ENCODE measurements at regions not wholly inside any gene's neighbourhood (a gene's known extent, or its start where the extent isn't known, plus 50 kb on each side); places are given as distances from the start of the nearest gene placed in this dataset.

- no peak for TF ChIP-seq CTCF (IDR thresholded peaks at IDR 0.05 in 2 of 3, conservative IDR thresholded peaks at IDR 0.05 in 1 of 3; ENCODE audit: control insufficient read depth in 2 of 3, extremely low read depth in 1 of 3, insufficient read depth in 1 of 3, low read depth in 3 of 3, low read length in 3 of 3)
- TF ChIP-seq TBL1XR1 (IDR thresholded peaks at IDR 0.05; ENCODE audit: low read depth, low read length), result no peak
- no peak for TF ChIP-seq PML (IDR thresholded peaks at IDR 0.05; ENCODE audit: low read length)
- TF ChIP-seq RFX5 (IDR thresholded peaks at IDR 0.05; ENCODE audit: low read depth, low read length), result no peak
- no peak for TF ChIP-seq RB1 (IDR thresholded peaks at IDR 0.05; ENCODE audit: borderline replicate concordance)
- TF ChIP-seq MYC (IDR thresholded peaks at IDR 0.05; ENCODE audit: insufficient read depth, insufficient read length, insufficient replicate concordance, low read length, severe bottlenecking), result no peak
- no peak for TF ChIP-seq ZNF274 (IDR thresholded peaks at IDR 0.05; ENCODE audit: insufficient read depth, insufficient read length)
- no peak for TF ChIP-seq CEBPZ (IDR thresholded peaks at IDR 0.05; ENCODE audit: low read depth, low read length)
- TF ChIP-seq CHD2 (IDR thresholded peaks at IDR 0.05; ENCODE audit: borderline replicate concordance, low read depth, low read length), result no peak
- no peak for TF ChIP-seq ESRRA (IDR thresholded peaks at IDR 0.05; ENCODE audit: low read length)
- TF ChIP-seq REST (IDR thresholded peaks at IDR 0.05; ENCODE audit: low read depth, low read length), result no peak
- TF ChIP-seq PBX3 (IDR thresholded peaks at IDR 0.05; ENCODE audit: insufficient replicate concordance, low read depth, low read length), result no peak
These were observed 280.9 kb upstream of the LYZL1 start for GRCh38 chr10:29007748-29008610.

Data from GM12878 (cell line).